Transverse colon (tissue), 4 donors: ENCODE measurements at regions not wholly inside any gene's neighbourhood (a gene's known extent, or its start where the extent isn't known, plus 50 kb on each side); places are given as distances from the start of the nearest gene placed in this dataset.
A peak's percentile ranks its signal among the peaks of the same experiment; 100 is the strongest.

Source experiments
- CTCF ChIP-seq, 5 experiments: fragments of 200-600 bp in 3 of 5; fragments of 450-650 bp in 2 of 5; sonication (generic) in 3 of 5; IDR thresholded peaks; 1 replicate in 2 of 5; 2 replicates in 3 of 5; pipeline ENCODE4 v1.5.1; 2016 to 2017; ENCODE audit warnings: antibody characterized with exemption in 5 of 5, inconsistent platforms in 3 of 5, mild to moderate bottlenecking in 2 of 5, moderate library complexity in 1 of 5
- EP300 ChIP-seq: sonication (generic); formaldehyde crosslinking; IDR thresholded peaks from one replicate; pipeline ENCODE4 v1.6.1; 2017; ENCODE audit warnings: antibody characterized with exemption, low read depth
- POLR2A ChIP-seq: fragments of 450-650 bp; IDR thresholded peaks from one replicate; pipeline ENCODE4 v1.6.1; 2016; ENCODE audit warnings: antibody characterized with exemption, mild to moderate bottlenecking, moderate library complexity
- POLR2AphosphoS5 ChIP-seq, 3 donors: sonication (generic); formaldehyde crosslinking; IDR thresholded peaks; one replicate each; pipeline ENCODE4 v1.6.1; 2016; ENCODE audit warnings: antibody characterized with exemption in 3 of 3

DNA sequence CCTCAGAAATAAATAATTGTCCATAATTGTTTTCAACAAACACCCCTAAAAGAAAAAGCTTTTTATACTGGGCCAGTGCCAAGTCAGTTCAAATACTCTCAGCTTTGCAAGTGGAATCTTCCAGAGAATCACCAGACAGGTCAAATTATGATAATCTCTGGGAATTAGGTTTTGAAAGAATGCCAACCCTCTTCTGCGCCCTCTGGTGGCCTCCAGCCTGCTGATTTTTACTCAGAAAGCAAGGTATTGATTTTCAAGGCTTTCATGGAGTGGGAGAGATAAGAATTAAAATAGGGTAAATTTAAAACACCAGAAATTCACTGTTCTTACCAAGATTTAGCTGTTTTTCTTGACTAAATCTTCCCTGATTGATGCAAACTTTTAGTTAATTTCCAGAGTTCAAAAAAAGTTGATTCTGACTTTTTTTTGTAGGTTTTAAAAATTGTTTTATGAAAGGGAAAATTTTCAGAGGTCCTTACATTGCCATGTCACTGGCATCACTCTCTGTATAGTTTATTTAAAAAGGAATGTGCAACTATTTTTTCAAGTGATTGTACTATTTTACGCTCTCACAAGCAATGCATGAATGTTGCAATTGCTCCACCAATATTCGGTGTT, 282.9 kb upstream of the TNP1 start:
- TF ChIP-seq CTCF (IDR thresholded peaks at IDR 0.05) = peak; percentile 19 to 50 (median 39)
- no peak for TF ChIP-seq EP300
- TF ChIP-seq POLR2A = no peak
- TF ChIP-seq POLR2AphosphoS5 (IDR thresholded peaks at IDR 0.05) = no peak
